Prostate gland (tissue), 2 donors: ENCODE measurements at regions not wholly inside any gene's neighbourhood (a gene's known extent, or its start where the extent isn't known, plus 50 kb on each side); places are given as distances from the start of the nearest gene placed in this dataset.

ENCODE experiments used
- DNase-seq: peaks from one replicate; pipeline ENCODE4 v3.0.0-alpha.2; 2019; ENCODE audit warnings: low spot score
- H3K27ac ChIP-seq, 2 donors: fragments of 200-600 bp; sonication (generic); 2 replicates each; pipeline ENCODE4 v1.5.1; 2017 to 2019
- H3K27me3 ChIP-seq: fragments of 200-600 bp; sonication (generic); replicated peaks from 2 replicates; pipeline ENCODE4 v1.5.1; 2019; ENCODE audit not compliant: insufficient read depth
- H3K36me3 ChIP-seq, 2 donors: fragments of 200-600 bp; sonication (generic); 1 replicate in 1 of 2; 2 replicates in 1 of 2; pipeline versions ENCODE4 v1.5.1 to v1.8.1; 2017 to 2019
- H3K4me1 ChIP-seq: fragments of 200-600 bp; sonication (generic); replicated peaks from 2 replicates; pipeline ENCODE4 v1.5.1; 2019
- H3K4me3 ChIP-seq, 2 donors: fragments of 200-600 bp; sonication (generic); 2 replicates each; pipeline ENCODE4 v1.5.1; 2017 to 2019
- H3K9me3 ChIP-seq: fragments of 200-600 bp; sonication (generic); 2 replicates; pipeline ENCODE4 v1.5.1; 2017
- POLR2A ChIP-seq: fragments of 450-650 bp; IDR thresholded peaks from one replicate; pipeline ENCODE4 v1.6.1; 2016; ENCODE audit warnings: antibody characterized with exemption, mild to moderate bottlenecking
- POLR2AphosphoS5 ChIP-seq: sonication (generic); formaldehyde crosslinking; IDR thresholded peaks from one replicate; pipeline ENCODE4 v1.6.1; 2017; ENCODE audit warnings: antibody characterized with exemption
- WGBS: methylation state at CpG from one replicate; pipeline ENCODE4 v1.1.5; 2018; 5-methylcytosine and 5-hydroxymethylcytosine counted together
- intact Hi-C: fragments of 100-400 bp; cut with DNase I; formaldehyde crosslinking; loops from one replicate; pipeline ENCODE4 v1.14.2; 2022
- TF ChIP-seq, protein P1 (sequence below), 4 experiments: fragments of 200-600 bp in 2 of 4; fragments of 450-650 bp in 2 of 4; sonication (generic) in 2 of 4; IDR thresholded peaks; 1 replicate in 3 of 4; 2 replicates in 1 of 4; pipeline ENCODE4 v1.5.1; 2016 to 2019; ENCODE audit warnings: antibody characterized with exemption in 4 of 4, mild to moderate bottlenecking in 2 of 4, moderate library complexity in 2 of 4

DNA sequence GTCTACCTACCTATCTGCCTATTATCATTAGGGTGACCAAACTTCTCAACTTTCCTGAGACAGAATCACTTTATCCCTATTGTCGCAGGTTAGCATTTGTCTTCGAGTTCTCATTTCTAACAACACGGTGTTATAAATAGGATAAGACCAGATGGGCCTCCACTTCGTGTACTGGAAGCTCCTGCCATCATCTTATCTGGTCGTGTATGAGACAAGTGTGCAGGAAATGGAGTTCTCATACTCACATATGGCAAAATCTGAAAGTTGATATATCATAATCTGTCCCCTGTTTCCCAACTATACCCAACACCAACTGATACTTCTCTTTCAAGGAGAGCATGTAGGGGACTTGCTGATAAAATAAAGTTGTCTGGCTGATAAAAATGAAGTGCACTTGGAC, 287.4 kb upstream of the FOXK1 start:
- H3K27ac ChIP-seq: no peak overlapping the region
- intact Hi-C loops: no loop called here

GRCh38 chr7:4399121-4399520, 283.0 kb upstream of the FOXK1 start:
- no peak overlapping the region for H3K4me3 ChIP-seq
- no peaks in the 10 kb centered on the region for H3K27me3 ChIP-seq
- H3K4me1 ChIP-seq: no peaks in the 10 kb centered on the region
- intact Hi-C loops: no loop called here
- TF ChIP-seq POLR2A: no peak
- no peak for TF ChIP-seq POLR2AphosphoS5
- TF ChIP-seq, protein P1, sequence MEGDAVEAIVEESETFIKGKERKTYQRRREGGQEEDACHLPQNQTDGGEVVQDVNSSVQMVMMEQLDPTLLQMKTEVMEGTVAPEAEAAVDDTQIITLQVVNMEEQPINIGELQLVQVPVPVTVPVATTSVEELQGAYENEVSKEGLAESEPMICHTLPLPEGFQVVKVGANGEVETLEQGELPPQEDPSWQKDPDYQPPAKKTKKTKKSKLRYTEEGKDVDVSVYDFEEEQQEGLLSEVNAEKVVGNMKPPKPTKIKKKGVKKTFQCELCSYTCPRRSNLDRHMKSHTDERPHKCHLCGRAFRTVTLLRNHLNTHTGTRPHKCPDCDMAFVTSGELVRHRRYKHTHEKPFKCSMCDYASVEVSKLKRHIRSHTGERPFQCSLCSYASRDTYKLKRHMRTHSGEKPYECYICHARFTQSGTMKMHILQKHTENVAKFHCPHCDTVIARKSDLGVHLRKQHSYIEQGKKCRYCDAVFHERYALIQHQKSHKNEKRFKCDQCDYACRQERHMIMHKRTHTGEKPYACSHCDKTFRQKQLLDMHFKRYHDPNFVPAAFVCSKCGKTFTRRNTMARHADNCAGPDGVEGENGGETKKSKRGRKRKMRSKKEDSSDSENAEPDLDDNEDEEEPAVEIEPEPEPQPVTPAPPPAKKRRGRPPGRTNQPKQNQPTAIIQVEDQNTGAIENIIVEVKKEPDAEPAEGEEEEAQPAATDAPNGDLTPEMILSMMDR (IDR thresholded peaks at IDR 0.05): no peak
- no peak overlapping the region for H3K27ac ChIP-seq
- WGBS: 56% methylated on average over 4 of the region's 4 CpGs
- H3K9me3 ChIP-seq: no peaks in the 10 kb centered on the region
- no peaks in the 10 kb centered on the region for H3K36me3 ChIP-seq
- no peak for DNase-seq

More for the DNA sequence above, 287.4 kb upstream of the FOXK1 start:
- no peak for DNase-seq
- Histone ChIP-seq H3K4me3 (no peak overlapping the region), H3K36me3 (no peaks in the 10 kb centered on the region), H3K9me3 (no peaks in the 10 kb centered on the region), H3K27me3 (no peaks in the 10 kb centered on the region), H3K4me1 (no peaks in the 10 kb centered on the region)
- 81% methylated on average over 5 of the region's 5 CpGs for WGBS
- TF ChIP-seq POLR2A (no peak), POLR2AphosphoS5 (no peak)
- TF ChIP-seq, protein P1 (IDR thresholded peaks at IDR 0.05): no peak

DNA sequence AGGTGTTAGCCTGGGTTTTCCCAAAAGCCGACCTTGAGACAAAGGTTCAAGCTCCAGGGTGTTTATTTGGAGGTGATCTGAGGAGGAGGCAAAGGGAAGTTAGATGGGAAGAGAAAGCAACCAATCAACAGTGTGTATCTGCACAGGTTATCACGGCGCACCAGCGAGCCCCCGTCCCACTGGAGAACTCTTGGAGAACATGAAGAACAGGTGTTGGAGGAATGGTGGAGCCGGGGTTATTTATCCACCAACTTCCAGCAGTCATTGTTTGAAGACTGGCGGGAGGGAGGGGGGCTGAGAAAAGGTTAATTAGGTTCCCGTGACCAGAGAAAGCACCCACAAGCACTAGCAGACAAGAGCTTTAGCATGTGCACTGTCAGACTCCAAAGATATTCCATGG, 282.5 kb upstream of the FOXK1 start:
- no peaks in the 10 kb centered on the region for H3K27me3 ChIP-seq
- H3K27ac ChIP-seq: no peak overlapping the region
- no peak overlapping the region for H3K4me3 ChIP-seq
- no peak for DNase-seq
- TF ChIP-seq, protein P1 (IDR thresholded peaks at IDR 0.05): no peak
- TF ChIP-seq POLR2A (no peak), POLR2AphosphoS5 (no peak)
- intact Hi-C loops: no loop called here
- H3K4me1 ChIP-seq: no peaks in the 10 kb centered on the region
- no peaks in the 10 kb centered on the region for H3K36me3 ChIP-seq
- WGBS: 86% methylated on average over 8 of the region's 8 CpGs
- H3K9me3 ChIP-seq: no peaks in the 10 kb centered on the region

- WGBS: 74% methylated on average over 7 of the region's 7 CpGs
- no peak for DNase-seq
- Histone ChIP-seq H3K27me3 (no peaks in the 10 kb centered on the region), H3K4me1 (no peaks in the 10 kb centered on the region), H3K4me3 (no peak overlapping the region), H3K27ac (no peak overlapping the region), H3K36me3 (no peaks in the 10 kb centered on the region), H3K9me3 (no peaks in the 10 kb centered on the region)
- TF ChIP-seq, protein P1 (IDR thresholded peaks at IDR 0.05): no peak
- no peak for TF ChIP-seq POLR2AphosphoS5
- TF ChIP-seq POLR2A: no peak
- intact Hi-C loops: no loop called here
These were observed 275.6 kb upstream of the FOXK1 start for GRCh38 chr7:4406288-4407058.

GRCh38 chr7:4409946-4410345, 272.1 kb upstream of the FOXK1 start:
- TF ChIP-seq, protein P1 (IDR thresholded peaks at IDR 0.05): no peak
- TF ChIP-seq POLR2A (no peak), POLR2AphosphoS5 (no peak)
- Histone ChIP-seq H3K36me3 (no peaks in the 10 kb centered on the region), H3K27ac (no peak overlapping the region), H3K9me3 (no peaks in the 10 kb centered on the region), H3K4me1 (no peaks in the 10 kb centered on the region), H3K27me3 (no peaks in the 10 kb centered on the region), H3K4me3 (no peak overlapping the region)
- 70% methylated on average over 10 of the region's 10 CpGs for WGBS
- DNase-seq: no peak
- intact Hi-C loops: no loop called here
